ENCODE measurements at regions not wholly inside any gene's neighbourhood (a gene's known extent, or its start where the extent isn't known, plus 50 kb on each side); places are given as distances from the start of the nearest gene placed in this dataset.

GRCh38 chr7:22591271-22591670 lies 91.3 kb upstream of the STEAP1B start:
- Histone ChIP-seq H3K4me1 (ENCODE audit: insufficient read depth, low read length) (no peaks in the 10 kb centered on the region), H3K4me2 (ENCODE audit: insufficient read depth, low read length) (no peak overlapping the region), H2AFZ (ENCODE audit: low read depth, low read length) (no peak overlapping the region), H3K9ac (ENCODE audit: low read depth, low read length) (no peak overlapping the region), H3K9me3 (ENCODE audit: insufficient read depth, low read length, severe bottlenecking) (no peaks in the 10 kb centered on the region), H3K79me2 (ENCODE audit: insufficient read depth, low read length) (no peaks in the 10 kb centered on the region), H4K20me1 (ENCODE audit: insufficient read depth, low read length) (no peaks in the 10 kb centered on the region), H3K36me3 (ENCODE audit: insufficient read depth, low read length) (no peaks in the 10 kb centered on the region), H3K4me3 (ENCODE audit: low read depth in 1 of 2, low read length in 2 of 2) (no peak overlapping the region), H3K27ac (ENCODE audit: low read length) (no peak overlapping the region), H3K27me3 (ENCODE audit: insufficient read depth, low read length, poor library complexity) (peaks cover 16% of the 10 kb centered on the region)
- DNase-seq (no peak), ATAC-seq (ENCODE audit: insufficient read depth, low read depth) (no peak)
- TF ChIP-seq EZH2 (IDR thresholded peaks at IDR 0.05; ENCODE audit: borderline replicate concordance, low read depth, low read length, severe bottlenecking): no peak
- TF ChIP-seq CTCF (IDR thresholded peaks at IDR 0.05; ENCODE audit: borderline replicate concordance, extremely low read depth, low read length, poor library complexity, severe bottlenecking): no peak

- Histone ChIP-seq H3K27ac (ENCODE audit: low read length) (no peak overlapping the region), H3K4me1 (ENCODE audit: insufficient read depth, low read length) (no peaks in the 10 kb centered on the region), H3K27me3 (ENCODE audit: insufficient read depth, low read length, poor library complexity) (peaks cover 30% of the 10 kb centered on the region), H3K9ac (ENCODE audit: low read depth, low read length) (no peak overlapping the region), H3K79me2 (ENCODE audit: insufficient read depth, low read length) (no peaks in the 10 kb centered on the region), H3K4me3 (ENCODE audit: low read depth in 1 of 2, low read length in 2 of 2) (no peak overlapping the region), H3K36me3 (ENCODE audit: insufficient read depth, low read length) (no peaks in the 10 kb centered on the region), H3K4me2 (ENCODE audit: insufficient read depth, low read length) (no peak overlapping the region), H2AFZ (ENCODE audit: low read depth, low read length) (no peak overlapping the region), H3K9me3 (ENCODE audit: insufficient read depth, low read length, severe bottlenecking) (no peaks in the 10 kb centered on the region), H4K20me1 (ENCODE audit: insufficient read depth, low read length) (no peaks in the 10 kb centered on the region)
- no peak for DNase-seq
- no peak for ATAC-seq (ENCODE audit: insufficient read depth, low read depth)
- TF ChIP-seq EZH2 (IDR thresholded peaks at IDR 0.05; ENCODE audit: borderline replicate concordance, low read depth, low read length, severe bottlenecking): no peak
- TF ChIP-seq CTCF (IDR thresholded peaks at IDR 0.05; ENCODE audit: borderline replicate concordance, extremely low read depth, low read length, poor library complexity, severe bottlenecking): no peak
Measured at GRCh38 chr7:22589641-22590201, 89.7 kb upstream of the STEAP1B start.

- H3K36me3 ChIP-seq (ENCODE audit: insufficient read depth, low read length): no peaks in the 10 kb centered on the region
- no peaks in the 10 kb centered on the region for H3K9me3 ChIP-seq (ENCODE audit: insufficient read depth, low read length, severe bottlenecking)
- no peaks in the 10 kb centered on the region for H3K79me2 ChIP-seq (ENCODE audit: insufficient read depth, low read length)
- no peak overlapping the region for H3K9ac ChIP-seq (ENCODE audit: low read depth, low read length)
- no peak overlapping the region for H3K4me2 ChIP-seq (ENCODE audit: insufficient read depth, low read length)
- H3K27ac ChIP-seq (ENCODE audit: low read length): no peak overlapping the region
- H2AFZ ChIP-seq (ENCODE audit: low read depth, low read length): no peak overlapping the region
- ATAC-seq (ENCODE audit: insufficient read depth, low read depth) (no peak), DNase-seq (no peak)
- H4K20me1 ChIP-seq (ENCODE audit: insufficient read depth, low read length): no peaks in the 10 kb centered on the region
- TF ChIP-seq CTCF (IDR thresholded peaks at IDR 0.05; ENCODE audit: borderline replicate concordance, extremely low read depth, low read length, poor library complexity, severe bottlenecking) (no peak), EZH2 (IDR thresholded peaks at IDR 0.05; ENCODE audit: borderline replicate concordance, low read depth, low read length, severe bottlenecking) (no peak)
- peaks cover 36% of the 10 kb centered on the region for H3K27me3 ChIP-seq (ENCODE audit: insufficient read depth, low read length, poor library complexity)
- no peak overlapping the region for H3K4me3 ChIP-seq (ENCODE audit: low read depth in 1 of 2, low read length in 2 of 2)
- H3K4me1 ChIP-seq (ENCODE audit: insufficient read depth, low read length): no peaks in the 10 kb centered on the region
Measured at GRCh38 chr7:22588351-22588750, 88.4 kb upstream of the STEAP1B start.

- no peaks in the 10 kb centered on the region for H4K20me1 ChIP-seq (ENCODE audit: insufficient read depth, low read length)
- H2AFZ ChIP-seq (ENCODE audit: low read depth, low read length): no peak overlapping the region
- no peak overlapping the region for H3K4me2 ChIP-seq (ENCODE audit: insufficient read depth, low read length)
- DNase-seq: no peak
- H3K27ac ChIP-seq (ENCODE audit: low read length): no peak overlapping the region
- H3K4me3 ChIP-seq (ENCODE audit: low read depth in 1 of 2, low read length in 2 of 2): no peak overlapping the region
- H3K9ac ChIP-seq (ENCODE audit: low read depth, low read length): no peak overlapping the region
- no peak for ATAC-seq (ENCODE audit: insufficient read depth, low read depth)
- no peak for TF ChIP-seq CTCF (IDR thresholded peaks at IDR 0.05; ENCODE audit: borderline replicate concordance, extremely low read depth, low read length, poor library complexity, severe bottlenecking)
- TF ChIP-seq EZH2 (IDR thresholded peaks at IDR 0.05; ENCODE audit: borderline replicate concordance, low read depth, low read length, severe bottlenecking): no peak
- H3K9me3 ChIP-seq (ENCODE audit: insufficient read depth, low read length, severe bottlenecking): no peaks in the 10 kb centered on the region
- H3K79me2 ChIP-seq (ENCODE audit: insufficient read depth, low read length): no peaks in the 10 kb centered on the region
- H3K4me1 ChIP-seq (ENCODE audit: insufficient read depth, low read length): no peaks in the 10 kb centered on the region
- H3K27me3 ChIP-seq (ENCODE audit: insufficient read depth, low read length, poor library complexity): peaks cover 40% of the 10 kb centered on the region
- H3K36me3 ChIP-seq (ENCODE audit: insufficient read depth, low read length): no peaks in the 10 kb centered on the region
Measured at GRCh38 chr7:22587322-22587721, 87.3 kb upstream of the STEAP1B start.

Data from DND-41 (cell line).